Breast epithelium (tissue), 4 donors: ENCODE measurements at regions not wholly inside any gene's neighbourhood (a gene's known extent, or its start where the extent isn't known, plus 50 kb on each side); places are given as distances from the start of the nearest gene placed in this dataset.

Experiments used
- DNase-seq, 2 donors: peaks; one replicate each; pipeline ENCODE4 v3.0.0-alpha.2; 2019; ENCODE audit warnings: low spot score in 2 of 2
- H3K27ac ChIP-seq, 2 donors: fragments of 200-600 bp; sonication (generic) in 1 of 2; one replicate each; pipeline ENCODE4 v1.5.1; 2016 to 2019; ENCODE audit warnings: mild to moderate bottlenecking in 1 of 2
- H3K27me3 ChIP-seq, 2 donors: fragments of 200-600 bp; sonication (generic) in 1 of 2; one replicate each; pipeline versions ENCODE4 v1.5.1 to v1.6.0; 2017 to 2019; ENCODE audit warnings: control low read depth in 1 of 2, mild to moderate bottlenecking in 1 of 2
- H3K36me3 ChIP-seq: fragments of 200-600 bp; one replicate; pipeline ENCODE4 v1.5.1; 2019
- H3K4me1 ChIP-seq, 2 donors: fragments of 200-600 bp; sonication (generic); one replicate each; pipeline ENCODE4 v1.5.1; 2016 to 2019; ENCODE audit warnings: control low read depth in 1 of 2
- H3K4me3 ChIP-seq, 3 donors: fragments of 200-600 bp; sonication (generic); 1 replicate in 2 of 3; 2 replicates in 1 of 3; pipeline ENCODE4 v1.5.1; 2016 to 2019; ENCODE audit warnings: mild to moderate bottlenecking in 3 of 3, moderate library complexity in 2 of 3
- H3K9me3 ChIP-seq, 2 donors: fragments of 200-600 bp; sonication (generic) in 1 of 2; one replicate each; pipeline ENCODE4 v1.5.1; 2016 to 2019; ENCODE audit warnings: control low read depth in 1 of 2
- CTCF ChIP-seq, 3 donors: fragments of 450-650 bp; IDR thresholded peaks; one replicate each; pipeline ENCODE4 v1.5.1; 2016 to 2017; ENCODE audit warnings: antibody characterized with exemption in 3 of 3, mild to moderate bottlenecking in 3 of 3, moderate library complexity in 3 of 3
- POLR2A ChIP-seq: fragments of 450-650 bp; IDR thresholded peaks from one replicate; pipeline ENCODE4 v1.6.1; 2016; ENCODE audit warnings: antibody characterized with exemption, mild to moderate bottlenecking, moderate library complexity
- POLR2AphosphoS5 ChIP-seq, 3 donors: sonication (generic); formaldehyde crosslinking; IDR thresholded peaks; one replicate each; pipeline ENCODE4 v1.6.1; 2017; ENCODE audit warnings: antibody characterized with exemption in 3 of 3
- intact Hi-C: fragments of 100-400 bp; cut with DNase I; formaldehyde crosslinking; loops from one replicate; pipeline ENCODE4 v1.15.1; 2023; ENCODE audit warnings: low total_unique reads

- intact Hi-C loops, result no loop called here
- TF ChIP-seq POLR2A (no peak), POLR2AphosphoS5 (IDR thresholded peaks at IDR 0.05) (no peak)
- no peak for DNase-seq
- Histone ChIP-seq H3K4me3 (no peak overlapping the region), H3K36me3 (no peaks in the 10 kb centered on the region), H3K27ac (no peak overlapping the region), H3K9me3 (no peaks in the 10 kb centered on the region), H3K4me1 (no peaks in the 10 kb centered on the region), H3K27me3 (peaks cover 0 to 2% of the 10 kb centered on the region in 2 donors)
These were observed 197.7 kb upstream of the CDH4 start for GRCh38 chr20:61054411-61054810.

GRCh38 chr20:61055180-61056010 lies 196.7 kb upstream of the CDH4 start:
- Histone ChIP-seq H3K9me3 (no peaks in the 10 kb centered on the region), H3K27me3 (peaks cover 0 to 2% of the 10 kb centered on the region in 2 donors), H3K4me1 (no peaks in the 10 kb centered on the region), H3K36me3 (no peaks in the 10 kb centered on the region), H3K4me3 (no peak overlapping the region), H3K27ac (no peak overlapping the region)
- intact Hi-C loops, result no loop called here
- no peak for DNase-seq
- TF ChIP-seq CTCF (IDR thresholded peaks at IDR 0.05) (no peak), POLR2AphosphoS5 (IDR thresholded peaks at IDR 0.05) (no peak), POLR2A (no peak)

- peaks cover 0 to 1% of the 10 kb centered on the region in 2 donors for H3K9me3 ChIP-seq
- intact Hi-C loops, result no loop called here
- H3K27ac ChIP-seq, result no peak overlapping the region
- peaks cover 0 to 2% of the 10 kb centered on the region in 2 donors for H3K27me3 ChIP-seq
- no peaks in the 10 kb centered on the region for H3K4me1 ChIP-seq
- no peak for DNase-seq
- H3K4me3 ChIP-seq, result no peak overlapping the region
- no peak for TF ChIP-seq POLR2A
- TF ChIP-seq POLR2AphosphoS5 (IDR thresholded peaks at IDR 0.05), result no peak
- TF ChIP-seq CTCF (IDR thresholded peaks at IDR 0.05), result no peak
- H3K36me3 ChIP-seq, result no peaks in the 10 kb centered on the region
These were observed 195.9 kb upstream of the CDH4 start for GRCh38 chr20:61056116-61056515.

- Histone ChIP-seq H3K4me3 (no peak overlapping the region), H3K27me3 (peaks cover 0 to 2% of the 10 kb centered on the region in 2 donors), H3K4me1 (no peaks in the 10 kb centered on the region), H3K9me3 (peaks cover 0 to 4% of the 10 kb centered on the region in 2 donors), H3K36me3 (no peaks in the 10 kb centered on the region), H3K27ac (no peak overlapping the region)
- no peak for TF ChIP-seq CTCF (IDR thresholded peaks at IDR 0.05)
- no peak for DNase-seq
- intact Hi-C loops, result no loop called here
These were observed 195.2 kb upstream of the CDH4 start for GRCh38 chr20:61056627-61057442.

GRCh38 chr20:61057443-61058121 lies 194.5 kb upstream of the CDH4 start:
- intact Hi-C loops, result no loop called here
- DNase-seq, result no peak
- Histone ChIP-seq H3K4me1 (no peaks in the 10 kb centered on the region), H3K27me3 (peaks cover 0 to 2% of the 10 kb centered on the region in 2 donors), H3K9me3 (peaks cover 0 to 4% of the 10 kb centered on the region in 2 donors), H3K36me3 (no peaks in the 10 kb centered on the region), H3K4me3 (no peak overlapping the region), H3K27ac (no peak overlapping the region)
- no peak for TF ChIP-seq POLR2AphosphoS5 (IDR thresholded peaks at IDR 0.05)
- no peak for TF ChIP-seq CTCF (IDR thresholded peaks at IDR 0.05)
- no peak for TF ChIP-seq POLR2A
